SU-DHL-6 (cell line): ENCODE measurements at regions not wholly inside any gene's neighbourhood (a gene's known extent, or its start where the extent isn't known, plus 50 kb on each side); places are given as distances from the start of the nearest gene placed in this dataset.

ENCODE experiments used
- H2AFZ ChIP-seq: fragments of 200-600 bp; sonication (generic); 2 replicates; pipeline ENCODE4 v1.6.1; 2014; ENCODE audit warnings: low read depth, mild to moderate bottlenecking, moderate library complexity, mixed read lengths, antibody characterized with exemption, low read length; ENCODE audit not compliant: severe bottlenecking
- H3F3A ChIP-seq: fragments of 200-600 bp; shearing (Covaris generic); 2 replicates; pipeline ENCODE4 v1.6.0; 2016; ENCODE audit warnings: antibody characterized with exemption, mild to moderate bottlenecking; ENCODE audit not compliant: insufficient read depth
- H3K27ac ChIP-seq: fragments of 200-600 bp; sonication (generic); 2 replicates; pipeline ENCODE4 v1.5.1; 2016; ENCODE audit warnings: low read depth, mild to moderate bottlenecking, low read length, moderate library complexity, mixed read lengths
- H3K27me3 ChIP-seq: fragments of 200-600 bp; sonication (generic), shearing (Covaris generic); 2 replicates; pipeline ENCODE4 v1.6.0; 2014; ENCODE audit warnings: mild to moderate bottlenecking, low read length
- H3K36me3 ChIP-seq: fragments of 200-600 bp; sonication (generic); 2 replicates; pipeline ENCODE4 v1.6.1; 2014; ENCODE audit warnings: mild to moderate bottlenecking, low read length, mixed read lengths
- H3K4me2 ChIP-seq: fragments of 300-600, 200-600 bp; shearing (Covaris generic), sonication (generic); 2 replicates; pipeline ENCODE4 v1.6.0; 2014; ENCODE audit warnings: low read length, low read depth, mild to moderate bottlenecking; ENCODE audit not compliant: poor library complexity, severe bottlenecking
- H3K4me3 ChIP-seq: fragments of 200-600 bp; sonication (generic); 2 replicates; pipeline ENCODE4 v1.5.1; 2014; ENCODE audit warnings: antibody characterized with exemption, low read length, mild to moderate bottlenecking, mixed read lengths; ENCODE audit not compliant: insufficient read depth, poor library complexity, severe bottlenecking
- H3K79me2 ChIP-seq: fragments of 200-600 bp; sonication (generic); 2 replicates; pipeline ENCODE4 v1.6.1; 2014; ENCODE audit warnings: mild to moderate bottlenecking, low read length, moderate library complexity; ENCODE audit not compliant: insufficient read depth
- H3K9ac ChIP-seq: fragments of 200-600 bp; sonication (generic); 2 replicates; pipeline ENCODE4 v1.7.0; 2014; ENCODE audit warnings: mild to moderate bottlenecking, low read length
- H3K9me2 ChIP-seq: fragments of 200-600 bp; sonication (generic); replicated peaks from 2 replicates; pipeline ENCODE4 v1.6.1; 2014; ENCODE audit warnings: low read length; ENCODE audit not compliant: insufficient read depth
- H3K9me3 ChIP-seq: fragments of 200-600 bp; sonication (generic); 2 replicates; pipeline ENCODE4 v1.6.1; 2014; ENCODE audit warnings: low read length, mixed read lengths; ENCODE audit not compliant: insufficient read depth
- H4K20me1 ChIP-seq: fragments of 200-600 bp; sonication (generic); 2 replicates; pipeline ENCODE4 v1.6.1; 2014; ENCODE audit warnings: low read depth, mild to moderate bottlenecking, antibody characterized with exemption, low read length, moderate library complexity, mixed read lengths
- EZH2phosphoT487 ChIP-seq: fragments of 200-600 bp; sonication (generic), shearing (Covaris generic); conservative IDR thresholded peaks from 2 replicates; pipeline ENCODE4 v1.6.1; 2018; ENCODE audit warnings: mild to moderate bottlenecking, antibody characterized with exemption, low read length, moderate library complexity, mixed read lengths
- TF ChIP-seq, protein P1 (sequence below): fragments of 200-600 bp; sonication (generic); IDR thresholded peaks from one replicate; pipeline ENCODE4 v1.5.1; 2017; ENCODE audit warnings: antibody characterized with exemption, mild to moderate bottlenecking, low read length, moderate library complexity; ENCODE audit not compliant: insufficient read depth, poor library complexity, severe bottlenecking

DNA sequence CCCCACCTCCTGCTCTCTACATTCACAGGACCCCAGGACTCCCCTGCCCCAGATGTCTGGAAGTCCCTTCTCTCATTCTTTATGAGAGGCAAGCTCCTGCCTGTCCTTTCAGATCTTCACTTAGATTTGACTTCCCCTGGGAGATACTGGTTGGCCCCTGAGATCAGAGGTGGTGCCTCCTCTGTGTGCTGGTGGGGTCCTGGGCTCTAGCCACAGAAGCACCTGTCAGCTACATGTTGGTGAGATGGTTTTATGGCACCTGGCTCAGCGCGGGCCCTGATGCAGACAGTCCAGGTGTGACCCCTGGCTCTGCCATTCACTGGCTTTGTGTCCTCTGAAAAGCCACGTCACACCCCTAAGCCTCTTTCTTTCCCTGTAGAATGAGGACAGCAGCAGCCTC, 369.6 kb upstream of the ID2 start:
- Histone ChIP-seq H3K27me3 (no peaks in the 10 kb centered on the region), H3K4me3 (no peak overlapping the region), H3K27ac (no peak overlapping the region)

DNA sequence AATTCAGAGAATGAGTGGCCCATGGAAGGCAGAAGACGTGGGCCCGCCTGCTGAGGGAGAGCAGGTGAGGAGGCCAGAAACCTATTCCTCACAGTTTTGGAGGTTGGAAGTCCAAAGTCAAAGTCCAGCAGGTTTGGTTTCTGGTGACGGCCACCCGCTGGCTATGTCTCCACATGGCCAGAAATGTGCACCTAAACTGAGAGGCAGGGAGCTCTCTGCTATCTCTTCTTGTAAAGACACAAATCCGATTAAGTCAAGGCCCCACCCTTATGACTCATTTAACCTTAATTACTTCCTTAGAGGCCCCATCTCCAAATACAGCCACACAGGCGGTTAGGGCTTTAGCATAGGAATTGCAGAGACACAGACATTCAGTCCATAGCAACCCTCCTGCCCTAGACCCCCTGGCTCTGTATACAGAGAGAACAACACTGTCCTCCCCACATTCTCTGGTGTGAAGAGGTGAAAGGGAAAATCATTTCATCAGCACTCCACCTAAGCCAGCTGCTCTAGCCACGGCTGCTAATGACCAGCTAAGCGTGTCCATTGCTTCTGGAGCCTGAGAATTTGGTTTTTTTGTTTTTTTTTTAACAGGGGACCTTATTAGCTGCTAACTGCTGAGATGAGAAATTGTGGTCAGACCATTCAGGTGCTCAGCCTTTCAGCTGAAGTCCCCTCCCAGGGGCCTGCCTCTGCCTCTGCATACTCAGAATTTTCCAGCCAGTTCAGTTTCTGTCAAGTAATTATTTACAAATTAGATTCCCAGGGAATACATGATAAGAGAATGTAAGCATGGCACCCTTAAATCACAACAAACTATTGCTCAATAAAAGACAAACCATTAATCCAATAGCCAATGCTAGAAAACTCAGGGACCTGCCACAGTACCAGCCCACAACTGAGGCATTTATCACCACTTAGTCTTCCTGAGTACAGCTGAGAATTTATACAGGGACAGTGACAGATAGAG, 368.7 kb upstream of the ID2 start:
- Histone ChIP-seq H3K36me3 (no peaks in the 10 kb centered on the region), H3K9ac (peak overlapping the region; percentile 15; the same call in 1 of the 2 replicates), H3K9me2 (no peaks in the 10 kb centered on the region), H3K4me3 (no peak overlapping the region), H3K27me3 (no peaks in the 10 kb centered on the region), H3K4me2 (peak overlapping the region; percentile 30), H4K20me1 (no peaks in the 10 kb centered on the region), H3K79me2 (no peaks in the 10 kb centered on the region), H2AFZ (no peak overlapping the region), H3K27ac (peak overlapping the region; percentile 47), H3K9me3 (no peaks in the 10 kb centered on the region), H3F3A (no peaks in the 10 kb centered on the region)
- TF ChIP-seq EZH2phosphoT487, result no peak
- TF ChIP-seq, protein P1, sequence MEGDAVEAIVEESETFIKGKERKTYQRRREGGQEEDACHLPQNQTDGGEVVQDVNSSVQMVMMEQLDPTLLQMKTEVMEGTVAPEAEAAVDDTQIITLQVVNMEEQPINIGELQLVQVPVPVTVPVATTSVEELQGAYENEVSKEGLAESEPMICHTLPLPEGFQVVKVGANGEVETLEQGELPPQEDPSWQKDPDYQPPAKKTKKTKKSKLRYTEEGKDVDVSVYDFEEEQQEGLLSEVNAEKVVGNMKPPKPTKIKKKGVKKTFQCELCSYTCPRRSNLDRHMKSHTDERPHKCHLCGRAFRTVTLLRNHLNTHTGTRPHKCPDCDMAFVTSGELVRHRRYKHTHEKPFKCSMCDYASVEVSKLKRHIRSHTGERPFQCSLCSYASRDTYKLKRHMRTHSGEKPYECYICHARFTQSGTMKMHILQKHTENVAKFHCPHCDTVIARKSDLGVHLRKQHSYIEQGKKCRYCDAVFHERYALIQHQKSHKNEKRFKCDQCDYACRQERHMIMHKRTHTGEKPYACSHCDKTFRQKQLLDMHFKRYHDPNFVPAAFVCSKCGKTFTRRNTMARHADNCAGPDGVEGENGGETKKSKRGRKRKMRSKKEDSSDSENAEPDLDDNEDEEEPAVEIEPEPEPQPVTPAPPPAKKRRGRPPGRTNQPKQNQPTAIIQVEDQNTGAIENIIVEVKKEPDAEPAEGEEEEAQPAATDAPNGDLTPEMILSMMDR, result no peak

More for the DNA sequence above, 369.6 kb upstream of the ID2 start:
- no peak for TF ChIP-seq EZH2phosphoT487
- TF ChIP-seq, protein P1, result no peak
- Histone ChIP-seq H4K20me1 (no peaks in the 10 kb centered on the region), H2AFZ (no peak overlapping the region), H3K9me2 (no peaks in the 10 kb centered on the region), H3K36me3 (no peaks in the 10 kb centered on the region), H3K9me3 (no peaks in the 10 kb centered on the region), H3K4me2 (peak overlapping the region; percentile 30), H3F3A (no peaks in the 10 kb centered on the region), H3K79me2 (no peaks in the 10 kb centered on the region), H3K9ac (no peak overlapping the region)

DNA sequence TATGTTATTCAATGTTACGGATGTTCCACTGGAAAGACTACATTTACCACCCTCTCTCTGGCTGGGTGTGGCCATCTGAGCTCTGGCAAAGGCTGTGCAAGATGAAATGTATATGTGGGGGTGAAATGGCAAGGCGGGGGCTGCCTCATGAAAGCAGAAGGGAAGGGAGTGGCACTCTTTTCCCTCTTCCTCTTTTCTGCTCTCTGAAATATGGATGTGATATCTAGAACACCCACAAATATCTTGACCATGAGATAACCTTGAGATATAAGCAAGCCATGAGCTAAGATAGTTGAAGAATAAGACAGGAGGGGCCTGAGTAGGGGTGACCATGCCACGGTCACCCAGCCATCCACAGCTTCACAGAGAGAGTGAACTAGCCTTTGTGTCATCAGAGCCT, 367.8 kb upstream of the ID2 start:
- Histone ChIP-seq H2AFZ (no peak overlapping the region), H3K79me2 (no peaks in the 10 kb centered on the region), H3K4me2 (no peak overlapping the region), H3K36me3 (no peaks in the 10 kb centered on the region), H3K27ac (no peak overlapping the region), H3K9me3 (no peaks in the 10 kb centered on the region), H3K27me3 (no peaks in the 10 kb centered on the region), H3F3A (no peaks in the 10 kb centered on the region), H4K20me1 (no peaks in the 10 kb centered on the region), H3K4me3 (no peak overlapping the region), H3K9ac (no peak overlapping the region), H3K9me2 (no peaks in the 10 kb centered on the region)
- no peak for TF ChIP-seq EZH2phosphoT487
- TF ChIP-seq, protein P1, result no peak
